ENCODE measurements at regions not wholly inside any gene's neighbourhood (a gene's known extent, or its start where the extent isn't known, plus 50 kb on each side); places are given as distances from the start of the nearest gene placed in this dataset.

DNA sequence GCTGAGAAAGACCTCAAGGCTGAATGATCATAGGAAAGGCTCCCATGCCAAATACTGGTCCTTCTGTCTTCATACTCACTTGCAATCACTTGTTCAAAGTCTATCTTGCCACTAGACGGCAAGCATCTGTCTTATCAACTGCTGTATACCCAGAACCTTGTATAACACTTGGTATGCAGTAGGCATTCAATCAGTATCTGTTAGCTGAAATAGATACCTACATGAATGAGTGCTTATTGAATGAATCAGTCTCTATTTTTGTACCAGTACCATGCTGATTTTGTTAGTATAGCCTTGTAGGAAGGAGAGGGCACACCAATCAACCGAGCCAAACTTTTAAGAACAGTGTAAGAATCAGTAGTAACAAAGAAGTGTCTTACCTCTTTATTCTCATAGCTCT, 80.6 kb downstream of the NIBAN1 start:
- POLR2A ChIA-PET: interaction anchor here (1.0 kb wide), 1 partner anchor 8 kb away, joined by 3 read pairs; no protein-coding TSS in a partner anchor
- no peak for TF ChIP-seq YY1 (IDR thresholded peaks at IDR 0.05; ENCODE audit: extremely low read depth, insufficient replicate concordance, low read depth, low read length)
- TF ChIP-seq, protein P1, sequence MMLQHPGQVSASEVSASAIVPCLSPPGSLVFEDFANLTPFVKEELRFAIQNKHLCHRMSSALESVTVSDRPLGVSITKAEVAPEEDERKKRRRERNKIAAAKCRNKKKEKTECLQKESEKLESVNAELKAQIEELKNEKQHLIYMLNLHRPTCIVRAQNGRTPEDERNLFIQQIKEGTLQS (IDR thresholded peaks at IDR 0.05): no peak
- TF ChIP-seq SP1 (IDR thresholded peaks at IDR 0.05; ENCODE audit: low read depth): no peak
- no peak for TF ChIP-seq EZH2 (IDR thresholded peaks at IDR 0.05)
- TF ChIP-seq JUND (IDR thresholded peaks at IDR 0.05): no peak
- no peak for TF ChIP-seq POLR2AphosphoS5 (IDR thresholded peaks at IDR 0.05; ENCODE audit: low read depth, low read length)
- no peak for TF ChIP-seq POLR2A (IDR thresholded peaks at IDR 0.05; ENCODE audit: borderline replicate concordance, extremely low read depth, insufficient read depth, insufficient read length)
- TF ChIP-seq, protein P2, sequence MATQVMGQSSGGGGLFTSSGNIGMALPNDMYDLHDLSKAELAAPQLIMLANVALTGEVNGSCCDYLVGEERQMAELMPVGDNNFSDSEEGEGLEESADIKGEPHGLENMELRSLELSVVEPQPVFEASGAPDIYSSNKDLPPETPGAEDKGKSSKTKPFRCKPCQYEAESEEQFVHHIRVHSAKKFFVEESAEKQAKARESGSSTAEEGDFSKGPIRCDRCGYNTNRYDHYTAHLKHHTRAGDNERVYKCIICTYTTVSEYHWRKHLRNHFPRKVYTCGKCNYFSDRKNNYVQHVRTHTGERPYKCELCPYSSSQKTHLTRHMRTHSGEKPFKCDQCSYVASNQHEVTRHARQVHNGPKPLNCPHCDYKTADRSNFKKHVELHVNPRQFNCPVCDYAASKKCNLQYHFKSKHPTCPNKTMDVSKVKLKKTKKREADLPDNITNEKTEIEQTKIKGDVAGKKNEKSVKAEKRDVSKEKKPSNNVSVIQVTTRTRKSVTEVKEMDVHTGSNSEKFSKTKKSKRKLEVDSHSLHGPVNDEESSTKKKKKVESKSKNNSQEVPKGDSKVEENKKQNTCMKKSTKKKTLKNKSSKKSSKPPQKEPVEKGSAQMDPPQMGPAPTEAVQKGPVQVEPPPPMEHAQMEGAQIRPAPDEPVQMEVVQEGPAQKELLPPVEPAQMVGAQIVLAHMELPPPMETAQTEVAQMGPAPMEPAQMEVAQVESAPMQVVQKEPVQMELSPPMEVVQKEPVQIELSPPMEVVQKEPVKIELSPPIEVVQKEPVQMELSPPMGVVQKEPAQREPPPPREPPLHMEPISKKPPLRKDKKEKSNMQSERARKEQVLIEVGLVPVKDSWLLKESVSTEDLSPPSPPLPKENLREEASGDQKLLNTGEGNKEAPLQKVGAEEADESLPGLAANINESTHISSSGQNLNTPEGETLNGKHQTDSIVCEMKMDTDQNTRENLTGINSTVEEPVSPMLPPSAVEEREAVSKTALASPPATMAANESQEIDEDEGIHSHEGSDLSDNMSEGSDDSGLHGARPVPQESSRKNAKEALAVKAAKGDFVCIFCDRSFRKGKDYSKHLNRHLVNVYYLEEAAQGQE (IDR thresholded peaks at IDR 0.05; ENCODE audit: low read depth): no peak
- no peak for TF ChIP-seq ELF1 (IDR thresholded peaks at IDR 0.05; ENCODE audit: borderline replicate concordance, low read depth)
- no peak for TF ChIP-seq CEBPB (IDR thresholded peaks at IDR 0.05; ENCODE audit: low read depth)
- TF ChIP-seq, protein P3, sequence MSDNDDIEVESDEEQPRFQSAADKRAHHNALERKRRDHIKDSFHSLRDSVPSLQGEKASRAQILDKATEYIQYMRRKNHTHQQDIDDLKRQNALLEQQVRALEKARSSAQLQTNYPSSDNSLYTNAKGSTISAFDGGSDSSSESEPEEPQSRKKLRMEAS (IDR thresholded peaks at IDR 0.05): no peak
- TF ChIP-seq RAD21 (IDR thresholded peaks at IDR 0.05; ENCODE audit: low read depth): no peak
- TF ChIP-seq, protein P4, sequence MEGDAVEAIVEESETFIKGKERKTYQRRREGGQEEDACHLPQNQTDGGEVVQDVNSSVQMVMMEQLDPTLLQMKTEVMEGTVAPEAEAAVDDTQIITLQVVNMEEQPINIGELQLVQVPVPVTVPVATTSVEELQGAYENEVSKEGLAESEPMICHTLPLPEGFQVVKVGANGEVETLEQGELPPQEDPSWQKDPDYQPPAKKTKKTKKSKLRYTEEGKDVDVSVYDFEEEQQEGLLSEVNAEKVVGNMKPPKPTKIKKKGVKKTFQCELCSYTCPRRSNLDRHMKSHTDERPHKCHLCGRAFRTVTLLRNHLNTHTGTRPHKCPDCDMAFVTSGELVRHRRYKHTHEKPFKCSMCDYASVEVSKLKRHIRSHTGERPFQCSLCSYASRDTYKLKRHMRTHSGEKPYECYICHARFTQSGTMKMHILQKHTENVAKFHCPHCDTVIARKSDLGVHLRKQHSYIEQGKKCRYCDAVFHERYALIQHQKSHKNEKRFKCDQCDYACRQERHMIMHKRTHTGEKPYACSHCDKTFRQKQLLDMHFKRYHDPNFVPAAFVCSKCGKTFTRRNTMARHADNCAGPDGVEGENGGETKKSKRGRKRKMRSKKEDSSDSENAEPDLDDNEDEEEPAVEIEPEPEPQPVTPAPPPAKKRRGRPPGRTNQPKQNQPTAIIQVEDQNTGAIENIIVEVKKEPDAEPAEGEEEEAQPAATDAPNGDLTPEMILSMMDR (IDR thresholded peaks at IDR 0.05 in 2 of 3, conservative IDR thresholded peaks at IDR 0.05 in 1 of 3; ENCODE audit: borderline replicate concordance in 1 of 3, insufficient read depth in 1 of 3, low read depth in 2 of 3, low read length in 2 of 3): no peak
- TF ChIP-seq ZFX (IDR thresholded peaks at IDR 0.05): no peak
- TF ChIP-seq FOSL1 (IDR thresholded peaks at IDR 0.05; ENCODE audit: low read depth): no peak
- TF ChIP-seq EGR1 (IDR thresholded peaks at IDR 0.05; ENCODE audit: low read depth): no peak
- TF ChIP-seq CBX3 (IDR thresholded peaks at IDR 0.05; ENCODE audit: low read depth): no peak
- BruUV-seq (replicated peaks): no TSS peak
- CTCF ChIA-PET: no interaction called here
- H3K9me3 ChIP-seq (ENCODE audit: control insufficient read depth in 1 of 2, insufficient read depth in 1 of 2, low read depth in 1 of 2, low read length in 2 of 2): no peaks in the 10 kb centered on the region
- H3K9me2 ChIP-seq (ENCODE audit: insufficient read depth): no peaks in the 10 kb centered on the region
- no peak overlapping the region for H2AFZ ChIP-seq (ENCODE audit: low read depth, low read length, poor library complexity, severe bottlenecking)
- no peaks in the 10 kb centered on the region for H4K20me1 ChIP-seq (ENCODE audit: insufficient read depth)
- H3K27ac ChIP-seq (ENCODE audit: low read depth, low read length): no peak overlapping the region
- H3K4me1 ChIP-seq (ENCODE audit: control insufficient read depth in 1 of 2, insufficient read depth in 2 of 2, low read length in 2 of 2): peaks cover under 1 to 7% of the 10 kb centered on the region in 2 experiments; a peak in 2 of 4 replicates
- H3K27me3 ChIP-seq (ENCODE audit: insufficient read depth, low read length): no peaks in the 10 kb centered on the region
- H3K4me3 ChIP-seq (replicated peaks in 1 of 2; ENCODE audit: low read depth in 1 of 2, low read length in 2 of 2): no peak overlapping the region
- no peak overlapping the region for H3K4me2 ChIP-seq (ENCODE audit: low read length)
- no peaks in the 10 kb centered on the region for H3K79me2 ChIP-seq (ENCODE audit: insufficient read depth, low read length)
- RAD21 ChIA-PET (ENCODE audit: low non-redundant PET in 1 of 2, low total read pairs in 2 of 2, uncharacterized antibody in 2 of 2, unreplicated experiment in 2 of 2): no interaction called here
- DNase-seq (ENCODE audit: low read depth, low spot score) (no peak), ATAC-seq (no peak)
- intact Hi-C loops (cut with micrococcal nuclease): no loop called here
- H3K36me3 ChIP-seq (ENCODE audit: control insufficient read depth in 1 of 2, insufficient read depth in 2 of 2, low read length in 2 of 2): no peaks in the 10 kb centered on the region
- no peak overlapping the region for H3K9ac ChIP-seq (ENCODE audit: low read length)
